PFSK-1 (cell line): ENCODE measurements at regions not wholly inside any gene's neighbourhood (a gene's known extent, or its start where the extent isn't known, plus 50 kb on each side); places are given as distances from the start of the nearest gene placed in this dataset.

ENCODE experiments used
- FOXP2 ChIP-seq: optimal IDR thresholded peaks from 2 replicates; pipeline ENCODE3; 2011; ENCODE audit warnings: borderline replicate concordance, control low read depth, inconsistent platforms; ENCODE audit not compliant: insufficient read depth; ENCODE audit errors: extremely low read length, extremely low read depth
- POLR2AphosphoS5 ChIP-seq: IDR thresholded peaks from 2 replicates; pipeline ENCODE4 v1.6.1; 2012; ENCODE audit warnings: low read depth, mild to moderate bottlenecking, control low read depth, low read length, moderate library complexity
- SIN3A ChIP-seq: IDR thresholded peaks from 2 replicates; pipeline ENCODE4 v1.6.1; 2012; ENCODE audit warnings: mild to moderate bottlenecking, low read length, moderate library complexity, borderline replicate concordance; ENCODE audit not compliant: insufficient read depth
- TAF1 ChIP-seq: IDR thresholded peaks from 2 replicates; pipeline ENCODE4 v1.6.1; 2012; ENCODE audit warnings: low read length, control low read depth, borderline replicate concordance; ENCODE audit not compliant: insufficient read depth
- TF ChIP-seq, protein P1 (sequence below), 2 experiments: IDR thresholded peaks; 2 replicates each; pipeline versions ENCODE4 v1.6.1 to v1.8.0; 2011 to 2012; ENCODE audit warnings: low read depth in 2 of 2, low read length in 2 of 2, control low read depth in 1 of 2, inconsistent platforms in 1 of 2, mild to moderate bottlenecking in 1 of 2, moderate library complexity in 1 of 2; ENCODE audit not compliant: insufficient read depth in 1 of 2

GRCh38 chr5:74140409-74140808 is 500.1 kb downstream of the ENC1 start:
- no peak for TF ChIP-seq POLR2AphosphoS5
- TF ChIP-seq, protein P1, sequence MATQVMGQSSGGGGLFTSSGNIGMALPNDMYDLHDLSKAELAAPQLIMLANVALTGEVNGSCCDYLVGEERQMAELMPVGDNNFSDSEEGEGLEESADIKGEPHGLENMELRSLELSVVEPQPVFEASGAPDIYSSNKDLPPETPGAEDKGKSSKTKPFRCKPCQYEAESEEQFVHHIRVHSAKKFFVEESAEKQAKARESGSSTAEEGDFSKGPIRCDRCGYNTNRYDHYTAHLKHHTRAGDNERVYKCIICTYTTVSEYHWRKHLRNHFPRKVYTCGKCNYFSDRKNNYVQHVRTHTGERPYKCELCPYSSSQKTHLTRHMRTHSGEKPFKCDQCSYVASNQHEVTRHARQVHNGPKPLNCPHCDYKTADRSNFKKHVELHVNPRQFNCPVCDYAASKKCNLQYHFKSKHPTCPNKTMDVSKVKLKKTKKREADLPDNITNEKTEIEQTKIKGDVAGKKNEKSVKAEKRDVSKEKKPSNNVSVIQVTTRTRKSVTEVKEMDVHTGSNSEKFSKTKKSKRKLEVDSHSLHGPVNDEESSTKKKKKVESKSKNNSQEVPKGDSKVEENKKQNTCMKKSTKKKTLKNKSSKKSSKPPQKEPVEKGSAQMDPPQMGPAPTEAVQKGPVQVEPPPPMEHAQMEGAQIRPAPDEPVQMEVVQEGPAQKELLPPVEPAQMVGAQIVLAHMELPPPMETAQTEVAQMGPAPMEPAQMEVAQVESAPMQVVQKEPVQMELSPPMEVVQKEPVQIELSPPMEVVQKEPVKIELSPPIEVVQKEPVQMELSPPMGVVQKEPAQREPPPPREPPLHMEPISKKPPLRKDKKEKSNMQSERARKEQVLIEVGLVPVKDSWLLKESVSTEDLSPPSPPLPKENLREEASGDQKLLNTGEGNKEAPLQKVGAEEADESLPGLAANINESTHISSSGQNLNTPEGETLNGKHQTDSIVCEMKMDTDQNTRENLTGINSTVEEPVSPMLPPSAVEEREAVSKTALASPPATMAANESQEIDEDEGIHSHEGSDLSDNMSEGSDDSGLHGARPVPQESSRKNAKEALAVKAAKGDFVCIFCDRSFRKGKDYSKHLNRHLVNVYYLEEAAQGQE (IDR thresholded peaks at IDR 0.05; ENCODE audit: insufficient read depth in 1 of 2, low read depth in 2 of 2, low read length in 2 of 2) = no peak
- TF ChIP-seq TAF1 = no peak
- TF ChIP-seq SIN3A = no peak
- no peak for TF ChIP-seq FOXP2
